Small intestine (tissue), 7 donors: ENCODE measurements at regions not wholly inside any gene's neighbourhood (a gene's known extent, or its start where the extent isn't known, plus 50 kb on each side); places are given as distances from the start of the nearest gene placed in this dataset.

ENCODE experiments used
- DNase-seq, 2 donors: peaks; one replicate each; pipeline versions ENCODE4 v3.0.0 to v3.0.0-alpha.2; 2013
- FAIRE-seq: peaks from 2 replicates; lab custom pipeline; 2012; peaks lifted over from hg19 to GRCh38; lab: Jason Lieb, UNC
- H3K27ac ChIP-seq, 3 donors: one replicate each; pipeline ENCODE4 v1.5.1; 2013; ENCODE audit warnings: low read length in 2 of 3, mild to moderate bottlenecking in 2 of 3, control low read depth in 1 of 3, inconsistent platforms in 1 of 3, low read depth in 1 of 3, moderate library complexity in 1 of 3
- H3K27me3 ChIP-seq, 3 donors: one replicate each; pipeline ENCODE4 v1.6.1; 2013; ENCODE audit warnings: low read length in 3 of 3, inconsistent platforms in 1 of 3; ENCODE audit not compliant: control insufficient read depth in 3 of 3, insufficient read depth in 3 of 3
- H3K36me3 ChIP-seq, 3 donors: one replicate each; pipeline ENCODE4 v1.6.1; 2013; ENCODE audit warnings: low read length in 3 of 3, inconsistent platforms in 1 of 3, low read depth in 1 of 3, mild to moderate bottlenecking in 1 of 3, moderate library complexity in 1 of 3; ENCODE audit not compliant: control insufficient read depth in 3 of 3, insufficient read depth in 2 of 3
- H3K4me1 ChIP-seq, 3 donors: one replicate each; pipeline ENCODE4 v1.6.1; 2013; ENCODE audit warnings: low read length in 2 of 3, inconsistent platforms in 1 of 3, low read depth in 1 of 3, mild to moderate bottlenecking in 1 of 3, moderate library complexity in 1 of 3; ENCODE audit not compliant: control insufficient read depth in 3 of 3, insufficient read depth in 2 of 3
- H3K4me3 ChIP-seq, 3 donors: one replicate each; pipeline ENCODE4 v1.5.1; 2013; ENCODE audit warnings: low read length in 3 of 3, control low read depth in 1 of 3, inconsistent platforms in 1 of 3, low read depth in 1 of 3, mild to moderate bottlenecking in 1 of 3, moderate library complexity in 1 of 3
- H3K9me3 ChIP-seq, 2 donors: one replicate each; pipeline ENCODE4 v1.6.1; 2013; ENCODE audit warnings: low read depth in 1 of 2, low read length in 1 of 2; ENCODE audit not compliant: control insufficient read depth in 2 of 2, insufficient read depth in 1 of 2
- WGBS, 3 donors: extraction: QIAGEN DNeasy Blood & Tissue Kit; methylation state at CpG; one replicate each; pipeline ENCODE4 v1.1.7; 2013; 5-methylcytosine and 5-hydroxymethylcytosine counted together
- donor health status: healthy with polysubstance abuse.
- donor health status: control.
- donor health status: control.
- donor health status: Bipolar disorder and iron deficiency.
- donor health status: healthy.

- no peak overlapping the region for H3K27ac ChIP-seq
- H3K4me1 ChIP-seq, result no peaks in the 10 kb centered on the region
- DNase-seq (no peak), FAIRE-seq (no peak)
- H3K27me3 ChIP-seq, result no peaks in the 10 kb centered on the region
- H3K36me3 ChIP-seq, result no peaks in the 10 kb centered on the region
- H3K4me3 ChIP-seq, result no peak overlapping the region
- no peaks in the 10 kb centered on the region for H3K9me3 ChIP-seq
These were observed 920.9 kb downstream of the EFNA5 start for GRCh38 chr5:106749826-106750225.

DNA sequence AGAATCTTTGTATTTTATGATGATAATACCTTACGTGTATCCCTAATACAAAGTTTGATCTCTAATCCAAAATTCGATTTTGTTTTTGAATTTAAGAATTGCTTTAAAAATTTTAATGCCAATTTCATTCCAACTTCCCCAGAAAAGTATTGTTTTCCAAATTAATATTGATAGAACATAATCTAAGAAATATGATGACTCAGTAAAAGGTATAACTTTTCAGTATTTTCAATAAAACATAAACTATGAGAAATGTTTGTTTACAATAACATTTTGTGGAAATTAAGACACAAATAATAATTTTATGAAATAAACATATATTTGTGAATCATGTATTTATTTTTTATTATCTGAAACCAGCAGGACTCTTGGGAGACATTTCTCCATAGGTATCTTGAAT, 931.6 kb downstream of the EFNA5 start:
- Histone ChIP-seq H3K4me3 (no peak overlapping the region), H3K36me3 (no peaks in the 10 kb centered on the region), H3K27me3 (no peaks in the 10 kb centered on the region), H3K4me1 (no peaks in the 10 kb centered on the region), H3K27ac (no peak overlapping the region), H3K9me3 (no peaks in the 10 kb centered on the region)
- no peak for DNase-seq
- whole genome bisulfite sequencing, 3 donors, result 57 to 86% (median 65%) methylated on average over 2 of the region's 2 CpGs
- no peak for FAIRE-seq

DNA sequence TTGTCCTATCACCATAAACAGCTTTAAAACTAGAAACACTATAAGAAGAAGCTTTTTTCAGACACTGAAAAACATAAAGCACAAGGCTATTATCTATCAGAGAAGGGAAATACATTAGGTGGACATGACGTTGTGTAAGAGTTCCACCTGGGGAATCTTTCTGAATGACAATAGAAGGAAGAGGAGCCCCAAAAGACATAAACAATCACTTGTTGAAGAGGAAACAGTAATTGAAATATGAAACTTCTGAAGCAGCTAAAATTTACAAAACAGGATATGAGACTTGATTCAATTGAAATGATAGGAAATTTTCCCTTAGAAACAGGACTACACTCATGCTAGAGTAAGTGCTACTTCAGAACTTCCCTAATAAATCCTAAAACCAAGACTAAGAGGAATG, 933.6 kb downstream of the EFNA5 start:
- H3K9me3 ChIP-seq, result no peaks in the 10 kb centered on the region
- H3K4me3 ChIP-seq, result no peak overlapping the region

GRCh38 chr5:106732624-106733023, 938.1 kb downstream of the EFNA5 start:
- DNase-seq (no peak), FAIRE-seq (no peak)
- Histone ChIP-seq H3K4me1 (no peaks in the 10 kb centered on the region), H3K27me3 (no peaks in the 10 kb centered on the region), H3K4me3 (no peak overlapping the region), H3K9me3 (peaks cover 0 to 11% of the 10 kb centered on the region in 2 donors), H3K27ac (no peak overlapping the region), H3K36me3 (no peaks in the 10 kb centered on the region)

More for the DNA sequence above, 933.6 kb downstream of the EFNA5 start:
- FAIRE-seq, result no peak
- H3K27me3 ChIP-seq, result no peaks in the 10 kb centered on the region
- no peaks in the 10 kb centered on the region for H3K36me3 ChIP-seq
- no peak for DNase-seq
- H3K27ac ChIP-seq, result no peak overlapping the region
- 43 to 55% (median 46%) methylated on average over 1 of the region's 1 CpG for WGBS, 3 donors
- no peaks in the 10 kb centered on the region for H3K4me1 ChIP-seq

- no peak overlapping the region for H3K27ac ChIP-seq
- peaks cover 0 to 11% of the 10 kb centered on the region in 2 donors for H3K9me3 ChIP-seq
- no peaks in the 10 kb centered on the region for H3K36me3 ChIP-seq
- FAIRE-seq (no peak), DNase-seq (no peak)
- no peaks in the 10 kb centered on the region for H3K27me3 ChIP-seq
- 89 to 100% (median 95%) methylated on average over 1 of the region's 1 CpG for WGBS, 3 donors
- no peak overlapping the region for H3K4me3 ChIP-seq
- H3K4me1 ChIP-seq, result no peaks in the 10 kb centered on the region
These were observed 939.8 kb downstream of the EFNA5 start for GRCh38 chr5:106730912-106731311.

GRCh38 chr5:106730506-106730905, 940.2 kb downstream of the EFNA5 start:
- no peaks in the 10 kb centered on the region for H3K4me1 ChIP-seq
- no peak for FAIRE-seq
- no peak overlapping the region for H3K4me3 ChIP-seq
- peaks cover 0 to 11% of the 10 kb centered on the region in 2 donors for H3K9me3 ChIP-seq
- H3K36me3 ChIP-seq, result no peaks in the 10 kb centered on the region
- 46 to 62% (median 47%) methylated on average over 3 of the region's 3 CpGs for WGBS, 3 donors
- no peak overlapping the region for H3K27ac ChIP-seq
- no peaks in the 10 kb centered on the region for H3K27me3 ChIP-seq
- DNase-seq, result no peak

- no peaks in the 10 kb centered on the region for H3K4me1 ChIP-seq
- 87 to 94% (median 91%) methylated on average over 4 of the region's 4 CpGs for WGBS, 3 donors
- peaks cover 0 to 11% of the 10 kb centered on the region in 2 donors for H3K9me3 ChIP-seq
- no peak overlapping the region for H3K27ac ChIP-seq
- no peaks in the 10 kb centered on the region for H3K36me3 ChIP-seq
- no peak overlapping the region for H3K4me3 ChIP-seq
- FAIRE-seq, result no peak
- no peak for DNase-seq
- no peaks in the 10 kb centered on the region for H3K27me3 ChIP-seq
These were observed 942.5 kb downstream of the EFNA5 start for GRCh38 chr5:106728208-106728607.

GRCh38 chr5:106727071-106727470, 943.7 kb downstream of the EFNA5 start:
- H3K4me1 ChIP-seq, result no peaks in the 10 kb centered on the region
- DNase-seq, result no peak
- no peaks in the 10 kb centered on the region for H3K27me3 ChIP-seq
- H3K4me3 ChIP-seq, result no peak overlapping the region
- no peaks in the 10 kb centered on the region for H3K36me3 ChIP-seq
- 53 to 79% (median 77%) methylated on average over 2 of the region's 2 CpGs for WGBS, 3 donors
- no peak for FAIRE-seq
- no peak overlapping the region for H3K27ac ChIP-seq
- H3K9me3 ChIP-seq, result peaks cover 0 to 11% of the 10 kb centered on the region in 2 donors

DNA sequence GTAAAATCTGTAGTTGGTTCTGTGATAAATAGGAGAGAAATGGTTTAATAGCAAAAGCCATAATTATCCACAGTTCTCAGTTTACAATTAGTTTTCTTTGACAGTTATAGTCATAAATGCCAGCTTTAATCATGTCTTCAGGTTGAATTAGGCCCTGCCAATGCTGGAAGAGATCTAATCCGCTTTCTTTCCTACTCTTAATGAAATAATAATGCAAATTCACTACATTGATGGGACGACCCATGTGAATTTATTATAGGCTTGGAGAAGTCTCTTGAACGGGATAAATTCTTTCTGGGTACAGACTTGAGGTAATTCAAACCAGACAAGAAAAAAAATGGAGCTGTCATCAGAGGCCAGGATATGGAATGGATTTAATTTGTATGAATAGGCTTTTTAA, 950.4 kb downstream of the EFNA5 start:
- Histone ChIP-seq H3K4me3 (no peak overlapping the region), H3K27ac (no peak overlapping the region), H3K4me1 (no peaks in the 10 kb centered on the region), H3K36me3 (no peaks in the 10 kb centered on the region), H3K9me3 (no peaks in the 10 kb centered on the region), H3K27me3 (no peaks in the 10 kb centered on the region)
- 35 to 48% (median 43%) methylated on average over 3 of the region's 3 CpGs for WGBS, 3 donors
- FAIRE-seq (no peak), DNase-seq (no peak)
